ENCODE measurements at regions not wholly inside any gene's neighbourhood (a gene's known extent, or its start where the extent isn't known, plus 50 kb on each side); places are given as distances from the start of the nearest gene placed in this dataset.

DNA sequence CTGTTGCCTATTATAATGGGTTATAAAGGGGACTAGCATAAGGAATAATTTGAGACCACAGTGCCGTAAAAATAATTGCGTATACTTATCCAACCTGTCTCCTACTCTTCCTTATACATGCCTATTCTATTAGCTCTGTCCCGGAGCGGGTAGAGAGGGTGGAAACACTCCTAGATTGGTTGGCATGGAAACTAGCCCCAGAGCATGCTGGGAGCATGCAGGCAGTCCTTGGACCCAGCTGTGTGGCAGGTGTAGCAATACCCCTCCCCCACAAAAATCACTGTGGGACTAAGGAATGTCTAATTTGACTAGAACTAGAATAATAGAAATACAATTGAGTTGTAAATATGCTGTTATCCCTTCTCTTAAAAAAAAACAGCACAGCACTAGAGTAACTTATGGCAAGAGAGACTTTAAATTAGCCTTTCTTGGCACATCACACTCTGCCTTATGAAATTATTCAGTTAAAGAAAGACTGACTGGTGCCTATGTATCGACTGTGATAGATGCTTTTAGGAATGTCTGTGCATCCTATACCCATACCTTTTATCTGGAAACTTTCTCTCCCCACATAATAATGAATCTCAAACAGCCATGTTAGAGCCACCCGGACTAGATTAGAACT, 244.0 kb upstream of the DAAM1 start:
- no peak overlapping the region for H3K4me3 ChIP-seq (ENCODE audit: low read length in 2 of 2)
- DNase-seq, result no peak
- no peaks in the 10 kb centered on the region for H3K4me1 ChIP-seq (ENCODE audit: insufficient read depth, low read length)
- Mint-ChIP-seq H3K27me3 (peaks cover 0 to 8% of the 10 kb centered on the region in 2 donors), H3K4me3 (no peak overlapping the region), H3K4me1 (no peaks in the 10 kb centered on the region), H3K36me3 (no peaks in the 10 kb centered on the region), H3K9me3 (peaks cover 0 to 2% (median 0%) of the 10 kb centered on the region in 8 donors), H3K27ac (no peak overlapping the region)
- intact Hi-C loops (cut with micrococcal nuclease), result no loop called here
- ChIA-PET POLR2A (ENCODE audit: partially characterized antibody) (no interaction called here), CTCF (ENCODE audit: partially characterized antibody) (no interaction called here)
- H3K27me3 ChIP-seq (ENCODE audit: insufficient read depth, low read length), result no peaks in the 10 kb centered on the region
- H3K9me3 ChIP-seq (ENCODE audit: control insufficient read depth in 1 of 2, low read length in 2 of 2), result no peaks in the 10 kb centered on the region
- H3K27ac ChIP-seq (ENCODE audit: low read depth, low read length), result no peak overlapping the region
- no peaks in the 10 kb centered on the region for H3K36me3 ChIP-seq (ENCODE audit: insufficient read depth, low read length)

DNA sequence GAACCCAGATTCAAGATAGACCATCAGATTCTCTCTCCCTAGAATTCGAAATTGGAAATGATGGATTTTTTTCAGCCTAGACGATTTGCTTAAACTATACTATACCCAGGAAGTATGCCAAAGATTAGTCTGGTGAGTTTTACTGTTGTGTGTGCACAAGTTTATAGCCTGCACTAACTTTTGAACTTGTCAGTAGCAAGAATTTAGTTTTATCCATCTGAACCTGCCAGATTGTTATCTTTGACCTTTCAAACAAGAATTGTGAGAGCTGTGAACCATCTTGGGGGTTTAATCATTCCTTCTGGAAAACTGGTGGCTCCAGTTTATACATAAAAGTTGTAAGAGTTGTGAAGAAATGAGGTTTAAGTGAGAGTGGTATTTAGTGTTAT, 243.5 kb upstream of the DAAM1 start:
- H3K4me3 Mint-ChIP-seq, result no peak overlapping the region
- Histone ChIP-seq H3K4me3 (ENCODE audit: low read length in 2 of 2) (no peak overlapping the region), H3K27me3 (ENCODE audit: insufficient read depth, low read length) (no peaks in the 10 kb centered on the region), H3K27ac (ENCODE audit: low read depth, low read length) (no peak overlapping the region), H3K36me3 (ENCODE audit: insufficient read depth, low read length) (no peaks in the 10 kb centered on the region), H3K9me3 (ENCODE audit: control insufficient read depth in 1 of 2, low read length in 2 of 2) (no peaks in the 10 kb centered on the region), H3K4me1 (ENCODE audit: insufficient read depth, low read length) (no peaks in the 10 kb centered on the region)
- CTCF ChIA-PET (ENCODE audit: partially characterized antibody), result no interaction called here
- no peak for DNase-seq
- H3K9me3 Mint-ChIP-seq, result peaks cover 0 to 2% (median 0%) of the 10 kb centered on the region in 8 donors
- peaks cover 0 to 6% of the 10 kb centered on the region in 2 donors for H3K27me3 Mint-ChIP-seq
- intact Hi-C loops (cut with micrococcal nuclease), result no loop called here
- H3K4me1 Mint-ChIP-seq, result no peaks in the 10 kb centered on the region
- POLR2A ChIA-PET (ENCODE audit: partially characterized antibody), result no interaction called here
- no peaks in the 10 kb centered on the region for H3K36me3 Mint-ChIP-seq
- no peak overlapping the region for H3K27ac Mint-ChIP-seq

DNA sequence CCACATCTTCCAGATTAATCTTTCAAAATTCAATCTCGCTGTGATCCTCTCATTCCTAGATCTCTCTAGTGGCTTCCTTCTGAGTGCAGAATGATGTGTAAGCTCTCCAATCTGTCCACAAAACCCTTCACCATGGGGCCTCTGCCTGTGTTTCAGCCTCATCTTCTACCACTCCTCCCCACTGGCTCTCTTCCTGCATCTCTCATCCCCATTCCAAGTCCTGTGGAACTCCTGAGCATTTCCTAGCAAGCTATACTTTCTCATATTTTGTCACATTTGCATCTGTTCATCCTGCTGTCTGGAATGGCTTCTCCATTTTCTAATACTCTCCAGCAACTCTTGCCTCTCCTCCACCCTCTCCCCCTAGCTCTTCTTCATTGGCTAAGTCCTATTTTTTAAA, 242.0 kb upstream of the DAAM1 start:
- Histone ChIP-seq H3K27me3 (ENCODE audit: insufficient read depth, low read length) (no peaks in the 10 kb centered on the region), H3K9me3 (ENCODE audit: control insufficient read depth in 1 of 2, low read length in 2 of 2) (no peaks in the 10 kb centered on the region), H3K4me1 (ENCODE audit: insufficient read depth, low read length) (no peaks in the 10 kb centered on the region), H3K27ac (ENCODE audit: low read depth, low read length) (no peak overlapping the region), H3K36me3 (ENCODE audit: insufficient read depth, low read length) (no peaks in the 10 kb centered on the region), H3K4me3 (ENCODE audit: low read length in 2 of 2) (no peak overlapping the region)
- no peak for DNase-seq
- no peak overlapping the region for H3K4me3 Mint-ChIP-seq
- intact Hi-C loops (cut with micrococcal nuclease), result no loop called here
- H3K27ac Mint-ChIP-seq, result no peak overlapping the region
- H3K9me3 Mint-ChIP-seq, result peaks cover 0 to 2% (median 0%) of the 10 kb centered on the region in 8 donors
- H3K4me1 Mint-ChIP-seq, result no peaks in the 10 kb centered on the region
- no peaks in the 10 kb centered on the region for H3K36me3 Mint-ChIP-seq
- CTCF ChIA-PET (ENCODE audit: partially characterized antibody), result no interaction called here
- H3K27me3 Mint-ChIP-seq, result peaks cover 0 to 4% of the 10 kb centered on the region in 2 donors
- POLR2A ChIA-PET (ENCODE audit: partially characterized antibody), result no interaction called here

DNA sequence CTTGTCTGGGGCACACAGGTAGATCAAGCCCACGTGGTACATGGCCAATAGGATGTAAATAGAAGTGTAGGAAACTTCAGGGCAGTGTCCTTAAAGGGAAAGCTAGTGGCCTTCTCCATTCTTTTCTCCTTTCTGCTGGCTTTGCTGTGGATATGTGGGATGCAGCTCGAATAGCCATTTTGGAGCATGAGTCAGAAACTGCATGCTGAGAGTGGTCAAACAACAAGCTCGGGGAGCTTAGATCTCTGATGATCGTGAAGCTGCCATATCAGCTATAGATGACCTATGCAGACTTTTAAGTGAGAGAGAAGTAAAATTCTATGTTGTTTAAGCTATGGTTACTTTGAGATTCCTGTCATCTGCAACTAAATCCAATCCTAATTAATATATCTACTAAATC, 241.3 kb upstream of the DAAM1 start:
- no peak for DNase-seq
- H3K27me3 ChIP-seq (ENCODE audit: insufficient read depth, low read length), result no peaks in the 10 kb centered on the region
- ChIA-PET POLR2A (ENCODE audit: partially characterized antibody) (no interaction called here), CTCF (ENCODE audit: partially characterized antibody) (no interaction called here)
- H3K9me3 ChIP-seq (ENCODE audit: control insufficient read depth in 1 of 2, low read length in 2 of 2), result no peaks in the 10 kb centered on the region
- no peak overlapping the region for H3K4me3 Mint-ChIP-seq
- H3K9me3 Mint-ChIP-seq, result peaks cover 0 to 2% (median 0%) of the 10 kb centered on the region in 8 donors
- no peaks in the 10 kb centered on the region for H3K36me3 ChIP-seq (ENCODE audit: insufficient read depth, low read length)
- intact Hi-C loops (cut with micrococcal nuclease), result no loop called here
- H3K4me1 Mint-ChIP-seq, result no peaks in the 10 kb centered on the region
- H3K4me3 ChIP-seq (ENCODE audit: low read length in 2 of 2), result no peak overlapping the region
- H3K4me1 ChIP-seq (ENCODE audit: insufficient read depth, low read length), result no peaks in the 10 kb centered on the region
- no peaks in the 10 kb centered on the region for H3K36me3 Mint-ChIP-seq
- no peak overlapping the region for H3K27ac ChIP-seq (ENCODE audit: low read depth, low read length)
- peaks cover 0 to 4% of the 10 kb centered on the region in 2 donors for H3K27me3 Mint-ChIP-seq
- no peak overlapping the region for H3K27ac Mint-ChIP-seq

DNA sequence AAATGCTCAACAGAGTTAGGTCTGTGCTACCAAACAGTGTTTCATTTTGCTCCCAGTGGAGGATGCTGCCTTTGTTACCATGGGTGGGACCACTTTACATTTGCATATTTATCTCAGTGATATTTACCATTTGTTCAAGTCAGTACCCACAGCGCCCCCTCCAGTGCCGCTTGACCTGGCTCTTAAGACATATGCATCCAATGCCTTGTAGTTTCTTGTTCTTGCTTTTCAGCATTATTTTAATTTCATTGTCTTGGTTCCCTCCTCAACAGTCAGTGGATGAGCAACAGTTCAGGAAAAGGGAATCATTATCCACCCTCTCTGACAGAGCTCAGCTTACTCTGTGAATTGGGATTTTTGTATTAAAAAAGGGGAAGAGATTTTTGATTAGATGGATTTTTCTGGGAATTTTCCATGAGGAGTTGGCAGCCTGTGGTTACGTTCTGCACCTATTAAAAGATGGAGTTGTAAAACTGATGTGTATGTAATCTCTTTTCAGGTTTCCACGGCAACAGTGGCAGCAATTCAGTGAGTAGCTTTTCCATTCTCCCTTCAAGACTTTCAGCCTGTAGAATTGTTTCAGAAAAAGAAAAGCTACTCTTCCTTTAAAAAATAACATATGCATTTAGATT, 240.5 kb upstream of the DAAM1 start:
- CTCF ChIA-PET (ENCODE audit: partially characterized antibody), result no interaction called here
- Mint-ChIP-seq H3K36me3 (no peaks in the 10 kb centered on the region), H3K27me3 (peaks cover 0 to 7% of the 10 kb centered on the region in 2 donors)

DNA sequence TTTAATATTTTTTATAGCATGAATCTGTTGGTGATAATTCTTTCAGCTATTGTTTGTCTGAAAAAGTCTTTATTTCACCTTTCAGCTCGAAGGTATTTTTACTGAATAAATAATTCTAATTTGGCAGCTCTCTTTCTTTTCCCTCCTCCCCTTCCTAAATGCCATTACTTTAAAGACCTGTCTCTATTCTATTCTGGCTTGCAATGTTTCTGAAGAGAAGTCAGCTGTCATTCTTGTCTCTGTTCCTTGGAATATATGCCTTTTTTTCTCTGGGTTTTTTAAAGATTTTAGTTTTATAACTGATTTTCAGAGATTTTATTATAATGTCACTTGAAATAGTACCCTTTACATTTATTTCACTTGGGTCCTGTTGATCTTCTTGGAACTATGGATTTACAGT, 237.9 kb upstream of the DAAM1 start:
- no peaks in the 10 kb centered on the region for H3K27me3 ChIP-seq (ENCODE audit: insufficient read depth, low read length)
- H3K9me3 ChIP-seq (ENCODE audit: control insufficient read depth in 1 of 2, low read length in 2 of 2), result no peaks in the 10 kb centered on the region
- intact Hi-C loops (cut with micrococcal nuclease), result no loop called here
- peaks cover 0 to 2% (median 0%) of the 10 kb centered on the region in 8 donors for H3K9me3 Mint-ChIP-seq
- DNase-seq, result no peak
- no peak overlapping the region for H3K27ac ChIP-seq (ENCODE audit: low read depth, low read length)
- POLR2A ChIA-PET (ENCODE audit: partially characterized antibody), result no interaction called here
- no peak overlapping the region for H3K4me3 ChIP-seq (ENCODE audit: low read length in 2 of 2)
- CTCF ChIA-PET (ENCODE audit: partially characterized antibody), result no interaction called here
- H3K36me3 ChIP-seq (ENCODE audit: insufficient read depth, low read length), result no peaks in the 10 kb centered on the region
- no peaks in the 10 kb centered on the region for H3K4me1 ChIP-seq (ENCODE audit: insufficient read depth, low read length)
- no peaks in the 10 kb centered on the region for H3K4me1 Mint-ChIP-seq
- H3K27me3 Mint-ChIP-seq, result peaks cover 2 to 6% of the 10 kb centered on the region in 2 donors
- no peak overlapping the region for H3K27ac Mint-ChIP-seq
- no peak overlapping the region for H3K4me3 Mint-ChIP-seq
- no peaks in the 10 kb centered on the region for H3K36me3 Mint-ChIP-seq

More for the DNA sequence above, 240.5 kb upstream of the DAAM1 start:
- H3K27ac ChIP-seq (ENCODE audit: low read depth, low read length), result no peak overlapping the region
- POLR2A ChIA-PET (ENCODE audit: partially characterized antibody), result no interaction called here
- H3K9me3 Mint-ChIP-seq, result peaks cover 0 to 2% (median 0%) of the 10 kb centered on the region in 8 donors
- no peaks in the 10 kb centered on the region for H3K27me3 ChIP-seq (ENCODE audit: insufficient read depth, low read length)
- H3K27ac Mint-ChIP-seq, result no peak overlapping the region
- no peaks in the 10 kb centered on the region for H3K4me1 Mint-ChIP-seq
- no peak for DNase-seq
- no peak overlapping the region for H3K4me3 ChIP-seq (ENCODE audit: low read length in 2 of 2)
- intact Hi-C loops (cut with micrococcal nuclease), result no loop called here
- no peaks in the 10 kb centered on the region for H3K9me3 ChIP-seq (ENCODE audit: control insufficient read depth in 1 of 2, low read length in 2 of 2)
- H3K4me3 Mint-ChIP-seq, result no peak overlapping the region
- no peaks in the 10 kb centered on the region for H3K36me3 ChIP-seq (ENCODE audit: insufficient read depth, low read length)
- H3K4me1 ChIP-seq (ENCODE audit: insufficient read depth, low read length), result no peaks in the 10 kb centered on the region

DNA sequence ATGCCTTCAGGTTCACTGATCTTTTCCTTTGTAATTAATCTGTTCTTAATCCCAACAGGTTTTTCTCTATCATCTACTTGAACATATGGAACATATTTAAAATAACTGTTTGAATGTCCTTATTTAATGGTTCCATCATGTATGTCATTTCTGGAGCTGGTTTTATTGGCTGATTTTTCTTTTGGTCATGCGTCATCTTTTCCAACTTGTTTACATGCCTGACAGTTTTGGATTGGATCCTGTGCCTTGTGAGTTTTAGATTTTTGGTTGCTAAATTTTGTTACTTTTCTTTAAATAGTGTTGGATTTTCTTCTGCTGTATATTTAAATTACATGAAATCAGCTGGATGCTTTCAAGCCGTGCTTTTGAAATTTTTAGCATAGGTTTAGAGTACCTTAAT, 237.3 kb upstream of the DAAM1 start:
- H3K4me1 ChIP-seq (ENCODE audit: insufficient read depth, low read length), result no peaks in the 10 kb centered on the region
- H3K27me3 Mint-ChIP-seq, result peaks cover 3 to 4% of the 10 kb centered on the region in 2 donors
- H3K36me3 Mint-ChIP-seq, result no peaks in the 10 kb centered on the region
- H3K9me3 ChIP-seq (ENCODE audit: control insufficient read depth in 1 of 2, low read length in 2 of 2), result no peaks in the 10 kb centered on the region
- no peaks in the 10 kb centered on the region for H3K27me3 ChIP-seq (ENCODE audit: insufficient read depth, low read length)
- H3K27ac Mint-ChIP-seq, result no peak overlapping the region
- peaks cover 0 to 2% (median 0%) of the 10 kb centered on the region in 8 donors for H3K9me3 Mint-ChIP-seq
- H3K36me3 ChIP-seq (ENCODE audit: insufficient read depth, low read length), result no peaks in the 10 kb centered on the region
- no peak overlapping the region for H3K4me3 ChIP-seq (ENCODE audit: low read length in 2 of 2)
- no peak overlapping the region for H3K27ac ChIP-seq (ENCODE audit: low read depth, low read length)
- ChIA-PET CTCF (ENCODE audit: partially characterized antibody) (no interaction called here), POLR2A (ENCODE audit: partially characterized antibody) (no interaction called here)
- intact Hi-C loops (cut with micrococcal nuclease), result no loop called here
- H3K4me3 Mint-ChIP-seq, result no peak overlapping the region
- no peak for DNase-seq
- no peaks in the 10 kb centered on the region for H3K4me1 Mint-ChIP-seq
